HG02973 (cell line): ENCODE measurements at regions not wholly inside any gene's neighbourhood (a gene's known extent, or its start where the extent isn't known, plus 50 kb on each side); places are given as distances from the start of the nearest gene placed in this dataset.

Experiments
- ATAC-seq: cut with Tn5 transposase; IDR thresholded peaks from one replicate; pipeline ENCODE4 v1.9.1; 2021; ENCODE audit warnings: moderate library complexity; ENCODE audit not compliant: unreplicated experiment

DNA sequence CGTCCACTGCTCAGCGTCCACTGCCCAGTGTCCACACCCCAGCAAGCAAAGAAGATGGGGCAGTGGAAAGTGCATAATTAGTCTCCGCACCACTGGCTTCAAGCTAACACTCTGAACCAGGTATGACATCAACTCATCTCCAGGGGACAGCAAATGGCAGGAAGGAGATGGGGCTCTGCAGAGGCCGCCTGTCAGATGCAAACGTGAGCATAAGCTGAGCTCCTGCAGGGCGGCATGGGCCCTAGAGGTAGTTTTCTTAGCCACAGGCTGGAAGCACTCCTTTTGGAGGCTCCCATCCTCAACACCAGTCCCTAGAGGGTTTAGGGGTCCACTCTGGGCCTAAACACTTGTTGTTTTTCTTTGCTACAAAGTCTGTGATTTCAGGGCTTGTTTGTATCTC lies 335.8 kb upstream of the MKI67 start:
- no peak for ATAC-seq

DNA sequence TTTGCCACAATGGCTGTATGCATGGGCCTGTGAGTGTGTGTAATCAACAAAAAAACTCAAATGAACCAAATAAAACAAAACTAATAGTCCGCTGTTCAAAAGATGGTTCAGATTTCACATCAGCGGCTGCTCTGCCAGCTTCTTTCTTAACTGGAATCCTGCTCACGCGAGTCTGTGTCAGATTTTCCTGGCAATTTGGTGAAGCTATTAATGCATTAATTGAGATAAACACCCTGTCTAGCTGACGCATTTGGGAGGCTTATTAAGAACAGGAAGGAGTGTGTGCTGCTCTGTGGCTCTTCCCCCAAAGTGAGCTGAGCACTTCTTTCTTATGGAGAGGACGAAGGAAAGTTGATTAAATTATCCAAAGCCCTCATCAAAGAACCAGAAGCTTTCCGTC lies 336.6 kb upstream of the MKI67 start:
- no peak for ATAC-seq

DNA sequence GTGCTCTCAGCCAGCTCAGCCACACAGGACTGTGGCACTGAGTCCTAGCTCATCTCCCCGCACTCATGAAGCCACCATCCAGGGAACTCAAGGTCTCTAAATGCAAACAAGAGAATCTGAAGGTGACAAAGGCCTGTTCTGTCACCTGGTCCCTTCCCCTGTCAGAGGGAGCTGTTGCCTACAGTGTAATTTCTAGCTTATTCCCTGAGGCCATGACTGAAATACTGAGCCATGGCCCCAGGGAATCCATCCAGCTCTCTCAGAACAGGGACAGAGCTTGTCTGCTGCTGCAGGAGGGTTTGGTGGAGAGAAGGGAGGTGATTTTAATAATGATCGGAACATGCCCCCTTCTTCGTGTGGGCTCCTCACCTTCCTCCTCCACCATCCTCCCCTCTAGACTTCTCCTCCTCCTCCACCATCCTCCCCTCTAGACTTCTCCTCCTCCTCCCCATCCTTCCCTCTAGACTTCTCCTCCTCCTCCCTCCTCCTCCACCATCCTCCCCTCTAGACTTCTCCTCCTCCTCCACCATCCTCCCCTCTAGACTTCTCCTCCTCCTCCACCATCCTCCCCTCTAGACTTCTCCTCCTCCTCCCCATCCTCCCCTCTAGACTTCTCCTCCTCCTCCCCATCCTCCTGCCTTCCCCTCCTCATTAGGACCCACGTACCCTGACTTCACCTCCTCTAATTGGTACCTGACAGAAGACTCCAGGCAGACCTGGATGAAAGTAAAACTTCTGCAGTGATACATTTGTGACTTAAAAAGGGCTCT lies 338.0 kb upstream of the MKI67 start:
- ATAC-seq: no peak

DNA sequence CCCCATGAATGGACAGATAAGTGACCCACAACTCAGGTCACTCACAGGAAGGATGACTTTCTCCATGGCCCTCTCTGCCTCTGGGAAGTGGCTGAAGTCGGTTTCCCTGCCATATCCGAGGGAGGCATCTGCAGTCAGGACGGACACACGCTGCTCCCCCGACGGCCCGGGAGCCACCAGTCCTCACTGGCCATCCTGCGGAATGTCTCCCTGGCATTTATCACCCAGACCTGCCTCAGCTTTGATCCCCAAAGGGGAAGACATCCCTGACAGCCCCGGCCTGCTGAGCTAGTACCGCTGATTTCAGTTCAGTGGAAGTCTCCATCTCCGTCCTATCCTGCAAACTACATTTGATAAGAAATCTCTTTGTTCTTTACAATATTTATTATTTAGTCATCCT lies 339.5 kb upstream of the MKI67 start:
- no peak for ATAC-seq

DNA sequence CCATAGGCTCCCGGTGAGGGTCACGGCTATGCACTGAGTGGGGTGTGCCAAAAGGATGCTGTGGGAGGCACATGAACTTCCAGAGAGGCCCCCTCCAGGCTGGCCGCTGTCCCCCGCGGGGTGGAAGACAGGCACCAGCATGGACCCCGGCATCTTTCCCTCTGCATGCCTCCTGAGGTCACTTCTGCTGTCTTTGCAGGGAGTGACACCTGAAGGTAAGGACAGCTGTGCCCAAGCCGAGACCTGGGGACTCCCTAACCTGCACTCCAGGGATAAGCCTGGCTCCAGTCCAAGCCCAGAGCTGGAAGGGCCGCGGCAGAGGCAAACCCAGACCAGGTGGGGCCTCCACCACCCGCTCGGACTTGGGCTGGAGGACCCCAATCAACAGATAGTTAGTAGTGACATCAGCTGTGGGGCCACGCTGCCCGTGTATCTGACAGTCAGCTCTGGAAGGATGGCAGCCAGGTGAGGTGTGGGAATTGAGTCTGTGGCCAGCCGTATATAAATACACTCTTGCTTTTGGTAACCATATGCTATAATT lies 340.7 kb upstream of the MKI67 start:
- no peak for ATAC-seq

DNA sequence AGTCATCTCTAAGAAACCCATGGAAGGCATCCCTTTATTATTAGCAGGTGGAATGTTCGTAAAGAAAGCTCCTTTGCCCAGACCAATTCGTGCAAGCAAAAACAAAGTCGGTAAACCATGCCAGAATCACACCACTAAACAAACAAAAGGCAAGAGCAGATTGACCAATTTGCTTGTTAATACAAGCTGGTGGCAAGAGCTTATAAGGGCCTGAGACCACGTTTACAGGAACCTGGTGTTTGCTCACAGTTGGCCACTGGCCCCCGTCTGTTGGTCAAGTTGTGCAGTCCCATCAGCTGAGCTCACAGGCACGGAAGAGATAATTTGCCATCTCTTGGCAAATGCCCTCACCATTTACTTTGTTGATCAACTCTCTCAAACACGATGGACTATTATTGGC lies 342.2 kb upstream of the MKI67 start:
- no peak for ATAC-seq

DNA sequence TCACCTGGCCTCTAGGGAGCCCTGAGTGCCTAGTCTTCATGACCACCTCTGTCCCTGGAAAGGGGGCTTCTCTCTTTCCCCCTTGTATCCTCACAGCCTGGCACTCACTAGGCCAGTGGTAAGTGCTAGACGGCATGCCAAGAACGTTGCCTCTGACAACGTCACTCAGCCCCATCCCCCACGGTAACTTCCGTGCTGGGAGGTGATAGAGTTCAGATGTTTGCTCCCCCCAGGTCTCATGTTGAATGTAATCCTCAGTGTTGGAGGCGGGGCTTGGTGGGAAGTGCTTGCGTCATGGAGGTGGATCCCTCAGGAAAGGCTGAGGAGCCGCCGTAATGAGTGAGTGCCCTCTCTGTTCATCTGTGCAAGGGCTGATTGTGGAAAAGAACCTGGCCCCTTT lies 343.3 kb upstream of the MKI67 start:
- no peak for ATAC-seq

DNA sequence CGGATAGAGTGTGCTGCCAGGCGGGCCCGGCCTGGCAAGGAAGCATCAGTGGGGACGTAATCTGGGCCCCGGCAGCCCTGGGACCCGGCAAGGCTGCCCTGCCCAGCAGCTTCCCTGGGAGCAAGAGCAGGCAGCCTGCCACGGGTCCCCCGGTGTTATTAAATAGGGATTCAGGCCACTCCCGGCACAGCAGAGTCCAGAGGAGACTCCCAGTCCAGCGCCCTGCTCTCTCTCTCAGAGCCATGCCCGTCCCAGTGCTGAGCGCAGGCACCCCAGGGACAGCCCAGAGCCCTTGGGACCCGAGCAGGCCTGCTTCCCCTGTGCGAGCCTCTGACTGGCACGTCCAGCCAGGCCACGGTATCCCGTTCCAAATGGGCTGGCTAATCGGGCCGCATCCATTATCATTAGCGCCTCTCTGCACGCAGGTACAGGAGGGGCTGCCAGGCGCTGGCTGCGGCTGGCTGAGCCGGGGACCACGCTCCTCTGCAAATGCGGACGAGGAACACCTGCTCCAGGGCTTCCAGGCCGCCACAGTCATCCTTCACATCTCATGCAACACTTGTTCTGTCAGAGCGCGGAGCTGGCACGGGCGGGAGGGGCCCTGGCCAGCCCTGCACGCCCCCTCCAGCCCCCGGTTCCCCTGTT lies 344.2 kb upstream of the MKI67 start:
- ATAC-seq: no peak

DNA sequence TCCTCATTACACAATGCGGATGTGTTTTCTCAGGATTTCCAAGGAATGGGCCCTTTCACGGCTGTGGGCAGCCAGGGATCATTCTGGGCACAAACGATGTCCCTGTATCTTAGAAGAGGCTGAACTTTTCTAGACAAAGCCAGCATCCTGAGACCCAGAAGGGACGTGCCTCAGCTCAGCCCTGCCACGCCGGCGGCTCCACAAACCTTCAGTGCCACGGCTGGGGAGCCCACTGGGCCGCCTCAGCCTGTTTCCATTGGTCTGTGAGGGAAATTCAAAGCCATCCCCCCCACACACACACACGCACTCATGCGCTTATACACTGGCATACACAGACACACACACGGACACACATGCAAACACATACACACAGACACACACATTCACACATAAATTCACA lies 344.9 kb upstream of the MKI67 start:
- ATAC-seq: no peak

DNA sequence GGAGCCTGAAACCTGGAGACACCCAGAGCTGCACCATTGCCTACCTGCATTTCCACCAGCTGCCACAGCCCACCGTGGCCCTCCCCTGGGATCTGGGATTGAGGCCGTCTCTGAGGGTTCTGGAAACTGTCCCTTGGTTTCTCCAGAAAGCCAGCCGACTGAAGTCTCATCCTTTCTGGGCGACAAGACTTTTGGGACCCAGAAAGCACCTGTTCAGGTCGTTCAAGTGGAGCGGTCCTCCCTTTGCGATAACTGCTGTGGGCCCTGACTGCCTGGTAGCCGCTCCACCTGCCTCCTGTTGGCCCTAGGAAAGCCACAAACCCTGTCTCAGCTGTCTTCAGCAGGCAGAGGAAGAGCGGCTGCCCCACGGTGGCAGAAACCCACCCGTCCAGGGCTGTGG lies 346.0 kb upstream of the MKI67 start:
- no peak for ATAC-seq

DNA sequence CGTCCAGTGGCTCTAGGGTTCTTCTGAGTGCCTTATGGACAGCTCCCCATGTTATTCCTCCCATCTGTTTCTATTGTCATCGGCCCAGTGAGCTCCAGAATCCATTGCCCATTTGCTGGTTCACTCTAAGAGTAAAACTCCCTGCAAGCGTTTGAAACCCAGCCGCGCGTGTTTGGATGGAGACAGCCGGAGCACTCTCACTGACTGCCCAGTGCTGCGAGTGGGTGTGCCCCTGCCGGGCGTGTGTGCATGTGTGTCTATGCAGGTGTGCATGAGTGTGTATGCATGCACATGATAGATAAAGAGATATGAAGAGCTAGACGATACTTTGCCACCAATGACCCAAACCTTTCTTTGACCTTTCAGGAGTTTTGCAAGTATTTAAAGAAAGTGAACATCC lies 347.2 kb upstream of the MKI67 start:
- no peak for ATAC-seq

DNA sequence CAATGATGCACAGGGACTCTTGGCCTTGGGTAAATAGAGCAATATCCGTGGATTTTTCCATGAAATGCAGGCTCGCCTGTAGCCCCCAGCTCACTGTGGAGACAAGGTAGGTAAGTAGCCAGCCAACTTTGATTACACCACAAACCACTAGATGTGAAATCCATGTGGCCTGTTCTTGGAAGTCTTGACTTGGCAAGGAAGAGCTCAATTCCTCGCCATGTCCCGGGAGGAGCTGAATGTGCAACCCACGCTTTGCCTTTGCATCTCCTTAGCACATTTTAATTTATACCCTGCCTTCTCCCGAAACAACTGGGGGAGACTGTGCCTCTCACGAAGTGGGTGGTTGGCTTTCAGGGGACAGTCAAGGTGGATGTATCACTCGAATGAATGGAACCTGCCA lies 347.7 kb upstream of the MKI67 start:
- ATAC-seq: no peak

DNA sequence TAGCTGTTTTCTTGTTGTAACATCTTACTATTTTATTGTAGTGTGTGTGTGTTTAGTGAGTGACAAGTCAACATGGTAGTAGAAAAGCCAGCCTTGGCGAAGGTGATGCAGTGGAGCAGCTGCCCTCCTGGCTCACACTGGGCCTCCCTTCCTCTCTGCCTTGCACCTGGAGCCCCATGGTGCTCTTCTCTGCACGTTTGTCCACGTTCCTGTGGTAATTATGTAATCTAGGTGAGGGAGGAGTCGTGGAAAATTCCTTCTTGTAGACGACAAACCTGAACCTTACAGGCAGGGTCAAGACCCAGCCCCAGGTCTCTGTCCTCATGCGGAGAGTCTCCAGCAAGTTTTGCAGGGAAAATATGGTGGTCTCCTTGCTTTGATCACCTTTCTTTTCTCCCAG lies 348.3 kb upstream of the MKI67 start:
- ATAC-seq: no peak

DNA sequence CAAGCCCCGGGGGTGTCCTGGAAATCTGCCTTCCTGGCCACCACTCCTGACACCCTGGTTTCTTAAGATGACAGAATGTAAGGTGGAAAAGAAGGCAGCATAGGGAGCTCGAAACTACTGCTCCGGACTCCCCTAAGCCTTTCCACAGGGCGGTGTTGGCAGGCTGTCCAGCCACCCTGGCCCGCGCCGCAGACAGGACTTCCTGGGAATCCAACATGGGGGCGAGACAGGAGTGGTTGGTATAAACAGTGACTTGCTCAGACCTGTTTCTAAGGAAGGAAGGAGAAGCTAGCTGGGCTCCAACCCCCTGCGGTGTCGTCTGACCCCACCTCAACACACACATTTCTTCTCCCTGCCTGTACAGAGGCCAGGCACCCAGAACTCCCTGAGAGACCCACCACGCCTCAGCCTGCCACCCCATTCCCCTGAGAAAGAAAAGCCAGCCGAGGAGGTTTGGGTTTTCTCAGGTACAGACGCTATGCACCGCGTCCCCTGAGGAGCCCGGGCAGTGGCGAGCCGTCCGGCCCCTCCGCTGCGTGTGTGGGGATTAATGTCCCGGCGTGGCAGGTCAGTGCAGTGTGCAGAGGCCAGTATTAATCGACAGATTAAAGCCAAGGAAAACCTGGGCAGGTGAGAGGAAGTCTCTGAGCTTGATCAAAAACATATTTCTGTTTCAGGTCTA lies 349.6 kb upstream of the MKI67 start:
- ATAC-seq: no peak

DNA sequence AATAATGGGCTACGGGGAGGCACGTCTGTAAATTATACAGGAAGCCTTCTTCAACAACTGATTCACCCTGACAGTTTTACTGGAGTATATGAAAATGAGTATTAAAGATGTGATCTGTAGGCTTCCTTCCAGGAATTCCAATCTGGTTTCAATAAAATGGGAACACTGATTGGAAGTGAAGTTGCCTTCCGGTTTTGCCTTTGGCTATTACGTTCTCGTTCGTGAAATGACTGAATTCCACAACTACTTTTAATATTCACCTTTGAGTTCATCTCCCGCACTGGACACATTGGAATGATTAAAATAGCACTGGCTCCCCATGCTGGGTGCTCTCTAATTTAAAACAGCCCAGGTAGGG lies 350.1 kb upstream of the MKI67 start:
- no peak for ATAC-seq

DNA sequence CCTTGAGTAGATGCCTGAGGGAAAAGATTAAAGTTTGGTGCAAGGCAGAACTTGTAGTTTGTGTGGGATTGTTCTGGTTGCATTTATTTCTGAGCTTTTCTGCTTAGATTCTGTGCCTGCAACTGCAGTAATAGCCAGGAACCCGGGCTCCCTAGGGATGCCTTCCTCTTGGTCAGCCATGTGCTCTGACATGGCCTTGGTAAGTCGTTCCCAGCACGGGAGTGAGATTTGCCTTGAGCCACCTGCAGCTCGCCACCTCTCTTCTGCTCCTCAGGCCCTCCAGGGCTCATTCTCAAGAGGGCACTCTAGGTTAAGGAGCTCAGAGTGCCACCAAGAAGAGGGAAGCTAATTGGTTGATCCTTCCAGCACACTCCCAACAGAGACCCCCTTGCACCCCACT lies 350.6 kb upstream of the MKI67 start:
- ATAC-seq: no peak

DNA sequence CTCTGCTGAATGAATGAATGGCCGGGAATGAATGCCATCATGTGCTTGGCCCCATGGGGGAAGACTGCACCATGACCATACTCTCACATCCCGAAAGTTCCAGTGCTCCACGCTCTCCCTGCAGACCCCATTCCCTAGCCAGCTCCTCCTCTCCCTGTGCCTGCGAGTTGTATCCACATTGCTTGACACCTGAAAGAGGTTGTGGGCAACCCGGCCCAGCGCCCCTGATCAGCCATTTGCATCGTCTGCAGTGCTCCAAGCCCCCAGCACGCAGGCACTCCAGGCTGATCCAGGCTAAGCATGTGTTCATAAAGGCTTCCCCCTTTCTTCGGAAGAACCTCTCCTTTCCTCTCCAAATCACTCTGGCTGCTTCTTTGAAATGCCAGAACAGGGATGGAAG lies 354.4 kb upstream of the MKI67 start:
- ATAC-seq: no peak

DNA sequence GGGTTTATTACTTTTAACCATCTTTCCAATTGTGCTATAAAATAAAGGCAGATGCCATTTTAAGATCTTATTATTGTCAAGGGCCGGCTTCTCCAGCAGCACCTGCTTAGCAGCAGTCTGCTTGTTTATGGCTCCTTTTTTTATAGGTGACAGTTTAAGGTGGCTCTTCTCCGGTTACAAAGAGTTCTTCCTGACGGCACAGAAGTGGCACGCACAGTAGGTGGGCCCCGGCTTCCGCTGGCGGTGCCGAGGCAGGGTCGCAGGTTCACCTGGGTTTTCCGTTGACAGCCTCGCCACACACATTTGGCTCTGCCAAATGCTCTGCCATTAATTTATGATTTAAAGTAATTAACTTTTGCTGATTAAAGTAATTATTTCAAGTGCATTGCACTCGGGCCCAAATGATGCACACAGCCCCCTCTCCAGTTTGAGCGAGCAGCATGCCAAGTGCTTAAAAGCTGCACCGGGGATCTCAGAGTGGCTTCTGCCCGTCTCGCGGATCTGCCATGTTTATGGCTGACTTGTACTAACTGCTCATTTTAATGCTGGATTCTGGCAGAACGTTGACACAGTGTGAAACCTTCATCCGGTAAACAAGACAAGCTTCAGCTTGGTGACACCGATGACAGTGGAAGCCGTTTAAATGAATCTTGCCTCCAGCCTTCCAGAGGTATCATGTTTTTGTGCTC lies 355.1 kb upstream of the MKI67 start:
- ATAC-seq: no peak

DNA sequence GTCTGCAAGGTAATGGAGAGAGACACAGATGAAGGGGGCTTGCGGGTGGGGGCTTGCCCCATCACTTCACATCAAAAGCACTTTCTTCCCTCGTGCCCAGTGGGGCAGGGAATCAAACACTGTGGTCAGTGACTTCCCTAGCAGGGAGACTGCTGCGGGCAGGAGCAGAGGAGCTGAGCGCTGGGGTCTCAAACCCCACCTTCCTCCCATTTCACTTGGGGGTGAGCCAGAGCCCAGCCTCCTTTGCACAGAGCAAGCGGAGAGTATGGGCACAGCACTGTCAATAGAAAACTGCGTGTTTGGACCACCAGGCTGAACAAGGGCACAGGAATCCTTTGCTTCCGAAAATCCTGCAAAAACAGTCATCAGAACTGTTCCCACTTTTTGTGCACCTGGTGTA lies 355.8 kb upstream of the MKI67 start:
- no peak for ATAC-seq

DNA sequence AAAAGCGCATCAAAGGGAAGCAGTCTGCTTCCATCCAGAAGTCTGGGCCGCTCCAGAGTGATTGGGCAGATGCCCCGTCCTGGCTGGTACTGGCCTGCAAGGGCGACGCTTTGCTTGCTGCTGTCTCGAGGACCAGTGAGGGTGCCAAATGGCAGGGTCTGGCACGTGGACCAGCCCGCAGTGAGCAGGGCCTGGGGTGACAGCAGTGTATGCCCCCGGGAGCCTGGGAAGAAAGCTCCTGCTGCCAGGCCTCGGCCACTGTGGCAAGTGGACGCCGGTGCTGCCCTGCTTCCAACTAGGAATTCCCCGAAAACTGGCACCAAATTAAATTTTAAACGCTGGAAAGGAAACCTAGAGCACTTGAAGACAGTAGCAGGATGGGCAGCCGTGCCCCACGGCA lies 357.0 kb upstream of the MKI67 start:
- ATAC-seq: no peak

DNA sequence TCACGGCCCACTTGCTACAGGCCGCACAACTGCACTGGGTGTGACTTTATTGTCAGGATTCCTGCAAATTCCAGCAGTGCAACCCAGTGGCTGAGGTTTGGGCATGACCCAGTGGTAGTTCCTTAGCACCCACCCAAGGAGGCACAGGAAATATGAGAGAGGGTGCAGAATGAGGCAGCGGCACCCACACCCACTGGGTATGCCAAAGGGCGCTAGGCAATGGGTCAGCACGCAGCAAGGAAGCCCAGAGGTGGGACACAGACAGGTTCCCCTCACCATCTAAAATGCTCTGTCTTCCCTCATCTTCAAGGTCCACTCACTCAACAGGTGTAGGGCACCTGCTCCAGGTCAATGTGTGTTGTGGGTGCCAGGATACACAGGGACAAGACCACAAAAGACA lies 357.8 kb upstream of the MKI67 start:
- no peak for ATAC-seq
